Osteoblast (primary cell): ENCODE measurements at regions not wholly inside any gene's neighbourhood (a gene's known extent, or its start where the extent isn't known, plus 50 kb on each side); places are given as distances from the start of the nearest gene placed in this dataset.

Source experiments
- DNase-seq: peaks from one replicate; pipeline ENCODE4 v3.0.0; 2011; ENCODE audit warnings: low spot score, mixed read lengths; ENCODE audit not compliant: insufficient read length; ENCODE audit errors: missing footprints
- H2AFZ ChIP-seq: 2 replicates; pipeline ENCODE4 v1.6.0; 2011; ENCODE audit warnings: mild to moderate bottlenecking, low read length
- H3K27ac ChIP-seq: 2 replicates; pipeline ENCODE4 v1.5.1; 2011; ENCODE audit warnings: mild to moderate bottlenecking, low read depth, low read length, moderate library complexity
- H3K27me3 ChIP-seq: 2 replicates; pipeline ENCODE4 v1.6.0; 2012; ENCODE audit warnings: mild to moderate bottlenecking, control low read depth, inconsistent platforms, low read length, moderate library complexity; ENCODE audit not compliant: insufficient read depth
- H3K36me3 ChIP-seq: 2 replicates; pipeline ENCODE4 v1.5.1; 2011; ENCODE audit warnings: mild to moderate bottlenecking, low read length, control low read depth, moderate library complexity; ENCODE audit not compliant: insufficient read depth
- H3K4me1 ChIP-seq: 2 replicates; pipeline ENCODE4 v1.5.1; 2011; ENCODE audit warnings: mild to moderate bottlenecking, low read length, control low read depth, moderate library complexity; ENCODE audit not compliant: insufficient read depth
- H3K4me2 ChIP-seq: 2 replicates; pipeline ENCODE4 v1.6.0; 2011; ENCODE audit warnings: mild to moderate bottlenecking, low read length; ENCODE audit not compliant: insufficient read depth
- H3K4me3 ChIP-seq: fragments of 200-600 bp; sonication (generic); 3 replicates; pipeline ENCODE4 v1.5.1; 2012; ENCODE audit warnings: mild to moderate bottlenecking, low read length, inconsistent platforms; ENCODE audit not compliant: insufficient read depth
- H3K79me2 ChIP-seq: 2 replicates; pipeline ENCODE4 v1.6.0; 2012; ENCODE audit warnings: mild to moderate bottlenecking, low read length, control low read depth, inconsistent platforms; ENCODE audit not compliant: insufficient read depth
- H3K9me3 ChIP-seq: 2 replicates; pipeline ENCODE4 v1.5.1; 2011; ENCODE audit warnings: low read depth, low read length, control low read depth
- H4K20me1 ChIP-seq: 2 replicates; pipeline ENCODE4 v1.6.0; 2012; ENCODE audit warnings: mild to moderate bottlenecking, low read length, control low read depth; ENCODE audit not compliant: insufficient read depth
- CTCF ChIP-seq: IDR thresholded peaks from 2 replicates; pipeline ENCODE4 v1.5.1; 2011; ENCODE audit warnings: mild to moderate bottlenecking, low read depth, low read length, moderate library complexity; ENCODE audit errors: extremely low read depth

GRCh38 chr22:48645766-48646165, 1181.9 kb downstream of the BRD1 start:
- Histone ChIP-seq H3K4me2 (no peak overlapping the region), H2AFZ (no peak overlapping the region)

GRCh38 chr22:48644997-48645396, 1182.7 kb downstream of the BRD1 start:
- no peak overlapping the region for H3K4me2 ChIP-seq
- DNase-seq: no peak
- no peaks in the 10 kb centered on the region for H3K27me3 ChIP-seq
- H3K36me3 ChIP-seq: no peaks in the 10 kb centered on the region
- TF ChIP-seq CTCF: no peak
- no peaks in the 10 kb centered on the region for H3K79me2 ChIP-seq
- H3K4me3 ChIP-seq: no peak overlapping the region
- H3K4me1 ChIP-seq: no peaks in the 10 kb centered on the region
- no peaks in the 10 kb centered on the region for H4K20me1 ChIP-seq
- no peak overlapping the region for H2AFZ ChIP-seq
- H3K9me3 ChIP-seq: no peaks in the 10 kb centered on the region
- H3K27ac ChIP-seq: no peak overlapping the region

More at GRCh38 chr22:48645766-48646165, 1181.9 kb downstream of the BRD1 start:
- H3K27me3 ChIP-seq: no peaks in the 10 kb centered on the region
- H4K20me1 ChIP-seq: no peaks in the 10 kb centered on the region
- H3K4me3 ChIP-seq: no peak overlapping the region
- H3K9me3 ChIP-seq: no peaks in the 10 kb centered on the region
- no peaks in the 10 kb centered on the region for H3K79me2 ChIP-seq
- no peaks in the 10 kb centered on the region for H3K36me3 ChIP-seq
- no peak for TF ChIP-seq CTCF
- no peak overlapping the region for H3K27ac ChIP-seq
- DNase-seq: no peak
- no peaks in the 10 kb centered on the region for H3K4me1 ChIP-seq

GRCh38 chr22:48644108-48644507, 1183.6 kb downstream of the BRD1 start:
- Histone ChIP-seq H3K27me3 (no peaks in the 10 kb centered on the region), H3K27ac (no peak overlapping the region)
- DNase-seq: no peak

More at GRCh38 chr22:48644108-48644507, 1183.6 kb downstream of the BRD1 start:
- Histone ChIP-seq H3K9me3 (no peaks in the 10 kb centered on the region), H3K4me3 (no peak overlapping the region), H4K20me1 (no peaks in the 10 kb centered on the region), H3K36me3 (no peaks in the 10 kb centered on the region), H3K4me2 (no peak overlapping the region), H3K4me1 (no peaks in the 10 kb centered on the region), H3K79me2 (no peaks in the 10 kb centered on the region), H2AFZ (no peak overlapping the region)
- no peak for TF ChIP-seq CTCF
